IMR-90 (cell line): ENCODE measurements at regions not wholly inside any gene's neighbourhood (a gene's known extent, or its start where the extent isn't known, plus 50 kb on each side); places are given as distances from the start of the nearest gene placed in this dataset.

Source experiments
- ATAC-seq: fragments of 200-7000 bp; cut with Tn5 transposase; 2 replicates; pipeline ENCODE4 v1.9.1; 2020; ENCODE audit warnings: low read depth, mild to moderate bottlenecking, moderate library complexity
- BruUV-seq: library from RNA; stranded (reverse); fragments of 400-500 nt; replicated peaks from 2 replicates; lab custom pipeline; 2021; lab: Mats Ljungman, UMichigan
- CTCF ChIA-PET: fragments of 300-600 bp; formaldehyde crosslinking; extraction: SDS; loops from one replicate; lab custom pipeline; 2021; ENCODE audit warnings: antibody characterized with exemption; lab: Yijun Ruan, JAX
- POLR2A ChIA-PET: fragments of 300-600 bp; sonication (Branson Sonifier 250); formaldehyde crosslinking; loops from one replicate; lab custom pipeline; 2022; ENCODE audit warnings: antibody characterized with exemption; ENCODE audit not compliant: unreplicated experiment; lab: Charles Lee
- DNase-seq: peaks from one replicate; pipeline ENCODE4 v3.0.0; 2013
- H2AFZ ChIP-seq: replicated peaks from 2 replicates; pipeline ENCODE3; 2013; ENCODE audit warnings: low read length, mild to moderate bottlenecking; ENCODE audit not compliant: poor library complexity
- H2AK5ac ChIP-seq: 2 replicates; pipeline ENCODE4 v1.6.1; 2013; ENCODE audit warnings: low read depth, low read length, inconsistent platforms
- H2AK9ac ChIP-seq: replicated peaks from 2 replicates; pipeline ENCODE3; 2013; ENCODE audit warnings: mild to moderate bottlenecking, low read depth, low read length, moderate library complexity; ENCODE audit not compliant: poor library complexity
- H2BK120ac ChIP-seq: 2 replicates; pipeline ENCODE4 v1.6.1; 2013; ENCODE audit warnings: low read depth, low read length, inconsistent platforms
- H2BK15ac ChIP-seq: 3 replicates; pipeline ENCODE4 v1.6.1; 2013; ENCODE audit warnings: low read depth, low read length, inconsistent platforms
- H2BK20ac ChIP-seq: 2 replicates; pipeline ENCODE4 v1.6.1; 2013; ENCODE audit warnings: low read depth, mild to moderate bottlenecking, inconsistent platforms, low read length, moderate library complexity
- H2BK5ac ChIP-seq: 2 replicates; pipeline ENCODE4 v1.6.1; 2013; ENCODE audit warnings: mild to moderate bottlenecking, low read depth, low read length, inconsistent platforms; ENCODE audit not compliant: poor library complexity, severe bottlenecking
- H3K14ac ChIP-seq: replicated peaks from 2 replicates; pipeline ENCODE4 v1.6.1; 2013; ENCODE audit warnings: low read depth, low read length, inconsistent platforms
- H3K18ac ChIP-seq: 2 replicates; pipeline ENCODE4 v1.6.1; 2013; ENCODE audit warnings: low read depth, low read length, control low read depth
- H3K23ac ChIP-seq: 2 replicates; pipeline ENCODE4 v1.6.1; 2013; ENCODE audit warnings: low read depth, low read length, inconsistent platforms
- H3K27ac ChIP-seq: 2 replicates; pipeline ENCODE4 v1.5.1; 2013; ENCODE audit warnings: mild to moderate bottlenecking, control low read depth, low read length; ENCODE audit not compliant: insufficient read depth
- H3K27me3 ChIP-seq: 2 replicates; pipeline ENCODE4 v1.6.1; 2013; ENCODE audit warnings: low read length; ENCODE audit not compliant: control insufficient read depth, insufficient read depth
- H3K36me3 ChIP-seq: 2 replicates; pipeline ENCODE4 v1.6.1; 2013; ENCODE audit warnings: low read length, mixed read lengths; ENCODE audit not compliant: control insufficient read depth, insufficient read depth
- H3K4ac ChIP-seq: 2 replicates; pipeline ENCODE4 v1.6.1; 2013; ENCODE audit warnings: low read depth, low read length, inconsistent platforms
- H3K4me1 ChIP-seq: 2 replicates; pipeline ENCODE4 v1.6.1; 2013; ENCODE audit warnings: low read length, mixed read lengths; ENCODE audit not compliant: control insufficient read depth, insufficient read depth
- H3K4me2 ChIP-seq: 2 replicates; pipeline ENCODE4 v1.6.1; 2013; ENCODE audit warnings: low read depth, mild to moderate bottlenecking, control low read depth, low read length, moderate library complexity
- H3K4me3 ChIP-seq: 2 replicates; pipeline ENCODE4 v1.5.1; 2013; ENCODE audit warnings: low read depth, mild to moderate bottlenecking, control low read depth, low read length, moderate library complexity; ENCODE audit not compliant: insufficient read depth
- H3K56ac ChIP-seq: 2 replicates; pipeline ENCODE4 v1.6.1; 2013; ENCODE audit warnings: low read length, inconsistent platforms; ENCODE audit not compliant: insufficient read depth; ENCODE audit errors: extremely low read depth
- H3K79me1 ChIP-seq, 2 experiments: 2 replicates each; pipeline ENCODE4 v1.6.1; 2013; ENCODE audit warnings: low read length in 2 of 2, inconsistent platforms in 1 of 2, low read depth in 1 of 2
- H3K9ac ChIP-seq: 2 replicates; pipeline ENCODE4 v1.6.1; 2013; ENCODE audit warnings: low read depth, low read length, control low read depth
- H3K9me1 ChIP-seq: 2 replicates; pipeline ENCODE4 v1.6.1; 2013; ENCODE audit warnings: low read length, inconsistent platforms; ENCODE audit not compliant: insufficient read depth
- H3K9me3 ChIP-seq: 2 replicates; pipeline ENCODE4 v1.6.1; 2013; ENCODE audit warnings: low read length; ENCODE audit not compliant: control insufficient read depth, insufficient read depth
- H4K20me1 ChIP-seq: 2 replicates; pipeline ENCODE4 v1.6.1; 2013; ENCODE audit warnings: low read length, inconsistent platforms; ENCODE audit not compliant: insufficient read depth
- H4K5ac ChIP-seq: 2 replicates; pipeline ENCODE4 v1.6.1; 2013; ENCODE audit warnings: mild to moderate bottlenecking, low read depth, low read length, control low read depth
- H4K8ac ChIP-seq, 2 experiments: 2 replicates each; pipeline ENCODE4 v1.6.1; 2013; ENCODE audit warnings: low read depth in 2 of 2, low read length in 2 of 2, control low read depth in 1 of 2, inconsistent platforms in 1 of 2
- H4K91ac ChIP-seq: 2 replicates; pipeline ENCODE4 v1.6.1; 2013; ENCODE audit warnings: low read depth, low read length, inconsistent platforms; ENCODE audit not compliant: insufficient read depth
- BHLHE40 ChIP-seq: fragments of 150-350 bp; IDR thresholded peaks from 2 replicates; pipeline ENCODE4 v1.6.1; 2016; ENCODE audit warnings: mild to moderate bottlenecking, low read depth, low read length
- FOS ChIP-seq: fragments of 150-350 bp; IDR thresholded peaks from 2 replicates; pipeline ENCODE4 v1.6.1; 2016; ENCODE audit warnings: low read depth, low read length
- MAZ ChIP-seq: IDR thresholded peaks from 2 replicates; pipeline ENCODE4 v1.6.1; 2012; ENCODE audit warnings: low read depth, mild to moderate bottlenecking, low read length, improper control_type of control experiment, moderate library complexity, borderline replicate concordance
- MXI1 ChIP-seq: IDR thresholded peaks from 2 replicates; pipeline ENCODE4 v1.6.1; 2012; ENCODE audit warnings: low read depth, mild to moderate bottlenecking, low read length, moderate library complexity, borderline replicate concordance
- NFE2L2 ChIP-seq: fragments of 150-350 bp; IDR thresholded peaks from 2 replicates; pipeline ENCODE4 v1.6.1; 2016; ENCODE audit warnings: low read depth, mild to moderate bottlenecking, low read length
- POLR2A ChIP-seq: IDR thresholded peaks from 2 replicates; pipeline ENCODE4 v1.6.1; 2012; ENCODE audit warnings: mild to moderate bottlenecking, low read depth, low read length
- RAD21 ChIP-seq: IDR thresholded peaks from 2 replicates; pipeline ENCODE4 v1.6.1; 2012; ENCODE audit warnings: low read length, improper control_type of control experiment
- RFX5 ChIP-seq: IDR thresholded peaks from 2 replicates; pipeline ENCODE4 v1.8.0; 2012; ENCODE audit warnings: low read depth, mild to moderate bottlenecking, low read length, moderate library complexity
- SMC3 ChIP-seq: fragments of 150-350 bp; IDR thresholded peaks from 2 replicates; pipeline ENCODE4 v1.6.1; 2016; ENCODE audit warnings: low read depth, mild to moderate bottlenecking, antibody characterized with exemption, low read length, moderate library complexity
- WGBS, 2 experiments: methylation state at CpG; one replicate each; pipeline versions ENCODE4 v1.1.5 to v1.1.7; 2013; ENCODE audit warnings: missing lambda C conversion rate in 2 of 2; ENCODE audit not compliant: insufficient read length in 1 of 2; ENCODE audit errors: extremely low coverage in 2 of 2; 5-methylcytosine and 5-hydroxymethylcytosine counted together
- dilution Hi-C: fragments of 300-500 bp; cut with HindIII; formaldehyde crosslinking; loops from one replicate; pipeline ENCODE4 v1.14.3; 2018; ENCODE audit warnings: low sequenced_read_pairs; ENCODE audit not compliant: unreplicated experiment
- in situ Hi-C: fragments of 300-500 bp; cut with MboI; formaldehyde crosslinking; loops from 3 replicates; pipeline ENCODE4 v1.14.3; 2019; ENCODE audit warnings: low sequenced_read_pairs, inconsistent platforms, mixed read lengths
- intact Hi-C: fragments of 100-400 bp; cut with micrococcal nuclease; formaldehyde crosslinking; loops from 2 replicates; pipeline ENCODE4 v1.10.0; 2022
- TF ChIP-seq, protein P1 (sequence below): fragments of 150-350 bp; IDR thresholded peaks from 2 replicates; pipeline ENCODE4 v1.6.1; 2016; ENCODE audit warnings: low read depth, mild to moderate bottlenecking, low read length, moderate library complexity, borderline replicate concordance
- TF ChIP-seq, protein P2 (sequence below): fragments of 150-350 bp; IDR thresholded peaks from 2 replicates; pipeline ENCODE4 v1.6.1; 2017; ENCODE audit warnings: mild to moderate bottlenecking, antibody characterized with exemption, low read length, low read depth
- TF ChIP-seq, protein P3 (sequence below): conservative IDR thresholded peaks from 2 replicates; pipeline ENCODE4 v1.5.1; 2012; ENCODE audit warnings: mild to moderate bottlenecking, low read depth, low read length, improper control_type of control experiment

DNA sequence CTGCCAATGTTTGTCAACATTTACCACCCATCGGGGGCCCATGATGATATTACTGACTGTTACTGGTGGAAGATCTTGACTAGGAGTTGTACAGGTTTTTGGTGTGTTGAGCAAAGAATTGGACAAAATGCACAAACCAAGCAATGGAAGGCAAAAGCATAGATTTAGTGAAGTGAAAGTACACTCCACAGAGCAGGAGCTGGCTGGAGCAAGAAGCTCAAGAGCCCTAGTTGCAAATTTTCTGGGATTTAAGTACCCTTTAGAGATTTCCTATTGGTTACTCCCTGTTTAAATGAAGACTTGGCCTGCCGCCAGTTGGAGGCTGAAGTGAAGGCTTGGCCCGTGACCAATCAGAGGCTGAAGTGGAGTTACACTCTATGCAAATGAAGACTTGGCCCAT lies 128.6 kb upstream of the KL start:
- Histone ChIP-seq H3K14ac (no peak overlapping the region), H3K27ac (no peak overlapping the region), H3K56ac (no peak overlapping the region), H4K20me1 (no peaks in the 10 kb centered on the region), H3K18ac (no peak overlapping the region), H3K4me3 (no peak overlapping the region), H3K27me3 (no peaks in the 10 kb centered on the region), H2BK20ac (no peak overlapping the region), H3K9me1 (peaks cover 4% of the 10 kb centered on the region), H2AK5ac (no peak overlapping the region), H3K4me2 (no peak overlapping the region), H2BK120ac (no peak overlapping the region), H2BK15ac (no peak overlapping the region), H2AK9ac (no peak overlapping the region), H4K91ac (no peak overlapping the region), H3K9me3 (peaks cover 8% of the 10 kb centered on the region), H3K79me1 (no peaks in the 10 kb centered on the region), H3K36me3 (no peaks in the 10 kb centered on the region), H4K8ac (no peak overlapping the region), H3K4ac (no peak overlapping the region), H2AFZ (no peak overlapping the region), H2BK5ac (no peak overlapping the region), H3K9ac (no peak overlapping the region), H3K4me1 (no peaks in the 10 kb centered on the region; the same call in 1 of the 2 replicates), H3K23ac (no peak overlapping the region), H4K5ac (no peak overlapping the region)
- TF ChIP-seq BHLHE40 (no peak), NFE2L2 (no peak), RAD21 (no peak), MXI1 (no peak), FOS (no peak), SMC3 (no peak), MAZ (no peak), POLR2A (no peak), RFX5 (no peak)
- TF ChIP-seq, protein P1, sequence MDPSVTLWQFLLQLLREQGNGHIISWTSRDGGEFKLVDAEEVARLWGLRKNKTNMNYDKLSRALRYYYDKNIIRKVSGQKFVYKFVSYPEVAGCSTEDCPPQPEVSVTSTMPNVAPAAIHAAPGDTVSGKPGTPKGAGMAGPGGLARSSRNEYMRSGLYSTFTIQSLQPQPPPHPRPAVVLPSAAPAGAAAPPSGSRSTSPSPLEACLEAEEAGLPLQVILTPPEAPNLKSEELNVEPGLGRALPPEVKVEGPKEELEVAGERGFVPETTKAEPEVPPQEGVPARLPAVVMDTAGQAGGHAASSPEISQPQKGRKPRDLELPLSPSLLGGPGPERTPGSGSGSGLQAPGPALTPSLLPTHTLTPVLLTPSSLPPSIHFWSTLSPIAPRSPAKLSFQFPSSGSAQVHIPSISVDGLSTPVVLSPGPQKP, result no peak
- TF ChIP-seq, protein P2, sequence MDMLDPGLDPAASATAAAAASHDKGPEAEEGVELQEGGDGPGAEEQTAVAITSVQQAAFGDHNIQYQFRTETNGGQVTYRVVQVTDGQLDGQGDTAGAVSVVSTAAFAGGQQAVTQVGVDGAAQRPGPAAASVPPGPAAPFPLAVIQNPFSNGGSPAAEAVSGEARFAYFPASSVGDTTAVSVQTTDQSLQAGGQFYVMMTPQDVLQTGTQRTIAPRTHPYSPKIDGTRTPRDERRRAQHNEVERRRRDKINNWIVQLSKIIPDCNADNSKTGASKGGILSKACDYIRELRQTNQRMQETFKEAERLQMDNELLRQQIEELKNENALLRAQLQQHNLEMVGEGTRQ, result no peak
- TF ChIP-seq, protein P3, sequence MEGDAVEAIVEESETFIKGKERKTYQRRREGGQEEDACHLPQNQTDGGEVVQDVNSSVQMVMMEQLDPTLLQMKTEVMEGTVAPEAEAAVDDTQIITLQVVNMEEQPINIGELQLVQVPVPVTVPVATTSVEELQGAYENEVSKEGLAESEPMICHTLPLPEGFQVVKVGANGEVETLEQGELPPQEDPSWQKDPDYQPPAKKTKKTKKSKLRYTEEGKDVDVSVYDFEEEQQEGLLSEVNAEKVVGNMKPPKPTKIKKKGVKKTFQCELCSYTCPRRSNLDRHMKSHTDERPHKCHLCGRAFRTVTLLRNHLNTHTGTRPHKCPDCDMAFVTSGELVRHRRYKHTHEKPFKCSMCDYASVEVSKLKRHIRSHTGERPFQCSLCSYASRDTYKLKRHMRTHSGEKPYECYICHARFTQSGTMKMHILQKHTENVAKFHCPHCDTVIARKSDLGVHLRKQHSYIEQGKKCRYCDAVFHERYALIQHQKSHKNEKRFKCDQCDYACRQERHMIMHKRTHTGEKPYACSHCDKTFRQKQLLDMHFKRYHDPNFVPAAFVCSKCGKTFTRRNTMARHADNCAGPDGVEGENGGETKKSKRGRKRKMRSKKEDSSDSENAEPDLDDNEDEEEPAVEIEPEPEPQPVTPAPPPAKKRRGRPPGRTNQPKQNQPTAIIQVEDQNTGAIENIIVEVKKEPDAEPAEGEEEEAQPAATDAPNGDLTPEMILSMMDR, result no peak
- in situ Hi-C loops (no loop called here), dilution Hi-C loops (no loop called here), intact Hi-C loops (no loop called here)
- ChIA-PET CTCF (no interaction called here), POLR2A (no interaction called here)
- no peak for ATAC-seq
- BruUV-seq, result no TSS peak
- WGBS, 2 experiments, result 100% methylated on average over 2 of the region's 3 CpGs; no CpG with 5 or more reads in 1 of the 2 experiments
- no peak for DNase-seq
